HG03060 (cell line): ENCODE measurements at regions not wholly inside any gene's neighbourhood (a gene's known extent, or its start where the extent isn't known, plus 50 kb on each side); places are given as distances from the start of the nearest gene placed in this dataset.
A peak's percentile ranks its signal among the peaks of the same experiment; 100 is the strongest.

Experiments
- ATAC-seq: cut with Tn5 transposase; IDR thresholded peaks from one replicate; pipeline ENCODE4 v1.9.1; 2021; ENCODE audit warnings: low read depth, moderate number of reproducible peaks; ENCODE audit not compliant: unreplicated experiment

GRCh38 chr12:63321373-63321772 is 170.4 kb upstream of the AVPR1A start:
- ATAC-seq, result no peak

GRCh38 chr12:63319936-63320633 is 169.1 kb upstream of the AVPR1A start:
- no peak for ATAC-seq

- ATAC-seq, result peak; percentile 50
These were observed 168.4 kb upstream of the AVPR1A start for GRCh38 chr12:63319386-63319785.

- ATAC-seq, result no peak
These were observed 167.9 kb upstream of the AVPR1A start for GRCh38 chr12:63318933-63319332.

GRCh38 chr12:63318313-63318712 is 167.3 kb upstream of the AVPR1A start:
- ATAC-seq, result no peak

GRCh38 chr12:63317880-63318279 is 166.9 kb upstream of the AVPR1A start:
- ATAC-seq, result no peak

GRCh38 chr12:63317286-63317846 is 166.4 kb upstream of the AVPR1A start:
- ATAC-seq, result no peak

GRCh38 chr12:63313139-63313538 is 162.1 kb upstream of the AVPR1A start:
- peak; percentile 49 for ATAC-seq

- ATAC-seq, result no peak
These were observed 157.7 kb upstream of the AVPR1A start for GRCh38 chr12:63308671-63309070.

GRCh38 chr12:63307849-63308248 is 156.8 kb upstream of the AVPR1A start:
- ATAC-seq, result no peak

- ATAC-seq, result peak; percentile 43
These were observed 155.2 kb upstream of the AVPR1A start for GRCh38 chr12:63305901-63306875.

GRCh38 chr12:63304887-63305316 is 153.9 kb upstream of the AVPR1A start:
- no peak for ATAC-seq

- no peak for ATAC-seq
These were observed 152.0 kb upstream of the AVPR1A start for GRCh38 chr12:63302941-63303536.

- ATAC-seq, result peak; percentile 76
These were observed 151.4 kb upstream of the AVPR1A start for GRCh38 chr12:63302269-63302940.

- ATAC-seq, result no peak
These were observed 150.3 kb upstream of the AVPR1A start for GRCh38 chr12:63301311-63301710.

GRCh38 chr12:63298386-63298930 is 147.5 kb upstream of the AVPR1A start:
- no peak for ATAC-seq

- ATAC-seq, result peak; percentile 92
These were observed 143.3 kb upstream of the AVPR1A start for GRCh38 chr12:63294327-63294632.

- ATAC-seq, result no peak
These were observed 141.6 kb upstream of the AVPR1A start for GRCh38 chr12:63292471-63293221.

- peak; percentile 56 for ATAC-seq
These were observed 125.8 kb upstream of the AVPR1A start for GRCh38 chr12:63276537-63277365.
